GM23338 (cell line): ENCODE measurements at regions not wholly inside any gene's neighbourhood (a gene's known extent, or its start where the extent isn't known, plus 50 kb on each side); places are given as distances from the start of the nearest gene placed in this dataset.

Source experiments
- CTCF ChIP-seq, 2 experiments: fragments of 200-600 bp in 1 of 2; sonication (generic) in 1 of 2; conservative IDR thresholded peaks; 2 replicates each; pipeline versions ENCODE4 v1.5.1 to v1.6.1; 2016 to 2017; ENCODE audit warnings: antibody characterized with exemption in 2 of 2, low read depth in 2 of 2, mild to moderate bottlenecking in 2 of 2, moderate library complexity in 1 of 2
- EZH2 ChIP-seq: fragments of 200-600 bp; sonication (generic); IDR thresholded peaks from one replicate; pipeline ENCODE4 v1.8.0; 2017; ENCODE audit warnings: antibody characterized with exemption, mild to moderate bottlenecking, low read depth; ENCODE audit not compliant: unreplicated experiment
- EZH2phosphoT487 ChIP-seq: fragments of 200-600 bp; sonication (generic); IDR thresholded peaks from one replicate; pipeline ENCODE4 v1.8.1; 2018; ENCODE audit warnings: antibody characterized with exemption; ENCODE audit not compliant: unreplicated experiment
- JUNB ChIP-seq: IDR thresholded peaks from one replicate; pipeline ENCODE4 v1.6.1; 2016; ENCODE audit warnings: antibody characterized with exemption; ENCODE audit not compliant: unreplicated experiment
- POLR2AphosphoS5 ChIP-seq: IDR thresholded peaks from 2 replicates; pipeline ENCODE4 v1.6.1; 2016; ENCODE audit warnings: antibody characterized with exemption, low read depth
- STAT1 ChIP-seq: IDR thresholded peaks from one replicate; pipeline ENCODE4 v1.6.1; 2016; ENCODE audit warnings: antibody characterized with exemption; ENCODE audit not compliant: unreplicated experiment

DNA sequence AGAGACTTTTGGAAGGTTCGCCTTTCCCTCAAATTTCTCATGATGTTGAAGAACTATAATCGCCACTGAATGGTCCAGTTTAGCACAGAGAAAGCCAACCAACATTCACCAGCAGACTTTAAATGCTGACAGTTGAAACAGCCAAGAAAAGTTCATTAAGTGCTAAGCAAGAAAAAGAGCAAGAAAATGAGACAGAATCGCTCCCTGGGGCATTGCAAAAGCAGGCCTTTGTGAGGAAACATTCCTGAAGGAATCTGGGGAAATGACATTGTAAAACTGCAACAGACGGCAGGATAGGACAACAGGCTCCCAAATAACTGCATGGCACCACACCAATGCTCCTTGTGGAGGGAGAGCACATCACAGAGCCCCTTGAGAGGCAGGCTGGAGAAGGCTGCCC lies 269.3 kb upstream of the ID2 start:
- TF ChIP-seq CTCF (conservative IDR thresholded peaks at IDR 0.05; ENCODE audit: low read depth in 2 of 2) = no peak
- TF ChIP-seq EZH2 = no peak
- no peak for TF ChIP-seq POLR2AphosphoS5
- no peak for TF ChIP-seq EZH2phosphoT487
- no peak for TF ChIP-seq STAT1
- TF ChIP-seq JUNB = no peak
